ENCODE measurements at regions not wholly inside any gene's neighbourhood (a gene's known extent, or its start where the extent isn't known, plus 50 kb on each side); places are given as distances from the start of the nearest gene placed in this dataset.

DNA sequence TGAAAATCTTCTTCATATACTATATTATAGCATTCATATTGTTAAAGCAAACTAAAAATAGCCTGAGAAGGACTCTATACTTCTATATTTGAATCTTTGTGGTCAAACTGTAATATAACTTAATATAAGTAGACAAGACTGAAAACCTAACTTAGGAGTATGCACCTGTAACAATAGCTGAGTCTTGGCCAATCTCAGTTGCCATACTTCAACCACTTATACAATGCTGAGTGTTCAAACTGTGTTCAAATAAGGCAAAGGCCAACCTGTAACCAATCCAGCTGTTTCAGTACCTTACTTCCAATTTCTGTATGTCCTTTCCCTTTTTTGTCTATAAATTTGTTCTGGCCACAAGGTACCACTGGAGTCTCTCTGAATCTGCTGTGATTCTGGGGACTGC lies 1360.8 kb upstream of the CDH9 start:
- H2BK120ac ChIP-seq (ENCODE audit: low read depth, low read length), result no peak overlapping the region
- H3K4me1 ChIP-seq (ENCODE audit: control insufficient read depth, insufficient read depth, low read depth, low read length), result peaks cover 5% of the 10 kb centered on the region
- no peak overlapping the region for H2BK12ac ChIP-seq (ENCODE audit: low read length in 2 of 2)
- H3K23ac ChIP-seq (ENCODE audit: low read length in 2 of 2), result no peak overlapping the region
- H3K27ac ChIP-seq (ENCODE audit: low read length, poor library complexity, severe bottlenecking), result no peak overlapping the region
- no peak overlapping the region for H3K4ac ChIP-seq (ENCODE audit: low read depth in 1 of 2, low read length in 2 of 2)
- H2AK5ac ChIP-seq (ENCODE audit: low read length, severe bottlenecking), result no peak overlapping the region
- no peaks in the 10 kb centered on the region for H3K36me3 ChIP-seq (ENCODE audit: control insufficient read depth in 1 of 2, insufficient read depth in 2 of 2, low read depth in 1 of 2, low read length in 2 of 2)
- H3K9me3 ChIP-seq (ENCODE audit: control insufficient read depth, low read length), result peaks cover 10% of the 10 kb centered on the region
- no peak for DNase-seq
- H3K27me3 ChIP-seq (ENCODE audit: control insufficient read depth in 1 of 2, insufficient read depth in 1 of 2, low read length in 2 of 2), result no peaks in the 10 kb centered on the region
- H4K91ac ChIP-seq (ENCODE audit: low read length), result no peak overlapping the region
- H3K18ac ChIP-seq (ENCODE audit: low read depth in 1 of 2, low read length in 2 of 2), result no peak overlapping the region
- no peaks in the 10 kb centered on the region for H3K79me1 ChIP-seq (replicated peaks; ENCODE audit: low read length, poor library complexity, severe bottlenecking)
- H2BK5ac ChIP-seq (ENCODE audit: low read depth, low read length, poor library complexity, severe bottlenecking), result no peak overlapping the region
- no peak overlapping the region for H2BK15ac ChIP-seq (ENCODE audit: low read depth, poor library complexity, severe bottlenecking)
- H3K4me3 ChIP-seq (ENCODE audit: insufficient read depth in 1 of 2, low read depth in 1 of 2, low read length in 2 of 2), result no peak overlapping the region
- H3K14ac ChIP-seq (ENCODE audit: low read length in 2 of 2), result no peak overlapping the region
- H2AFZ ChIP-seq (ENCODE audit: low read depth, low read length), result no peak overlapping the region
- no peak overlapping the region for H3K9ac ChIP-seq (ENCODE audit: low read length)
- no peak overlapping the region for H4K8ac ChIP-seq (ENCODE audit: low read length)
- H3K4me2 ChIP-seq (ENCODE audit: low read length, poor library complexity, severe bottlenecking), result no peak overlapping the region

DNA sequence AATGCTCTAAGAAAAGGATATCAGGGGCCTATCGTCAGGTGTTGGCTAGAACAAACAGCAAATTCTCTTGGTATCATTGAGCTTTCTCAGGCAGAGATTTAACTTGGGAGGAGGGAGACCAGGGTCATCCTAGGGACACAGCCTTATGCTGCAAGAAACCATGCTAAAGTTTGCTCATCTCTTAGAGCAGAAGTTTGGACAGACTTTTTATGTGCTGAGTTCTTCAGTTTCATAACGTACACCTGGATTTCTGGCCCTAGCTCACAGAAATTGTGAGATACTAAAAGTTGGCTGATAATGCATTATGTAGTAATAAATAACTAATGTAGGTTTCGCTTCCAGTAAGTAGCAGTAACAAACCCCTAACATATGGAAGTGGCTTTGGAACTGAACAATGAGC lies 1359.8 kb upstream of the CDH9 start:
- no peak overlapping the region for H3K4ac ChIP-seq (ENCODE audit: low read depth in 1 of 2, low read length in 2 of 2)
- H3K27ac ChIP-seq (ENCODE audit: low read length, poor library complexity, severe bottlenecking), result peak overlapping the region; percentile 80
- no peak overlapping the region for H2BK5ac ChIP-seq (ENCODE audit: low read depth, low read length, poor library complexity, severe bottlenecking)
- no peaks in the 10 kb centered on the region for H3K79me1 ChIP-seq (replicated peaks; ENCODE audit: low read length, poor library complexity, severe bottlenecking)
- peaks cover 3% of the 10 kb centered on the region for H3K4me1 ChIP-seq (ENCODE audit: control insufficient read depth, insufficient read depth, low read depth, low read length)
- H3K4me3 ChIP-seq (ENCODE audit: insufficient read depth in 1 of 2, low read depth in 1 of 2, low read length in 2 of 2), result no peak overlapping the region
- no peak overlapping the region for H2AFZ ChIP-seq (ENCODE audit: low read depth, low read length)
- H3K36me3 ChIP-seq (ENCODE audit: control insufficient read depth in 1 of 2, insufficient read depth in 2 of 2, low read depth in 1 of 2, low read length in 2 of 2), result no peaks in the 10 kb centered on the region
- no peak overlapping the region for H3K18ac ChIP-seq (ENCODE audit: low read depth in 1 of 2, low read length in 2 of 2)
- H3K27me3 ChIP-seq (ENCODE audit: control insufficient read depth in 1 of 2, insufficient read depth in 1 of 2, low read length in 2 of 2), result no peaks in the 10 kb centered on the region
- H3K23ac ChIP-seq (ENCODE audit: low read length in 2 of 2), result no peak overlapping the region
- H4K8ac ChIP-seq (ENCODE audit: low read length), result no peak overlapping the region
- no peak overlapping the region for H4K91ac ChIP-seq (ENCODE audit: low read length)
- H2BK12ac ChIP-seq (ENCODE audit: low read length in 2 of 2), result no peak overlapping the region
- peaks cover 6% of the 10 kb centered on the region for H3K9me3 ChIP-seq (ENCODE audit: control insufficient read depth, low read length)
- no peak overlapping the region for H3K14ac ChIP-seq (ENCODE audit: low read length in 2 of 2)
- no peak for DNase-seq
- no peak overlapping the region for H2BK120ac ChIP-seq (ENCODE audit: low read depth, low read length)
- H2BK15ac ChIP-seq (ENCODE audit: low read depth, poor library complexity, severe bottlenecking), result no peak overlapping the region
- no peak overlapping the region for H2AK5ac ChIP-seq (ENCODE audit: low read length, severe bottlenecking)
- no peak overlapping the region for H3K9ac ChIP-seq (ENCODE audit: low read length)
- WGBS, result 93% methylated on average over 3 of the region's 3 CpGs
- no peak overlapping the region for H3K4me2 ChIP-seq (ENCODE audit: low read length, poor library complexity, severe bottlenecking)

DNA sequence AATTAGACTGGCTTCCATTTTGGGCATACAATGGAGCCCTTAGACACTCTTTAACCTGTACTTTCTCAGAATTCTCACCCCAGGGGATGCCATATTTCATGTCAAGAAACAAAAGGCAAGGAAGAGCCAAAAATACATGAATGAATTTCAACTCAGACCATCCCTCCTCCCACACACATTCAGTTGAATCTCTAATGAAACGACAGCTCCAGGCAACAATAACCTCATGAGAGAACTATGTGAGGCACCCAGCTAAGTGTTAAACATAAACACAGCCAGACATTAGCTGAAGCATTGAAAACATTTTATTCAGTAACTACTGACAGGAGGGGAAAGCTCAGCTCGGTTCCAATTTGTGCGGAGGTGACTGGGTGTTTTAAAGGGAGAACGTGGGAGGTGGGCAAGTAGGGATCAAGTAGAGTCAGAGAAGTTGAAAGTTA lies 1359.1 kb upstream of the CDH9 start:
- Histone ChIP-seq H2AFZ (ENCODE audit: low read depth, low read length) (no peak overlapping the region), H2BK15ac (ENCODE audit: low read depth, poor library complexity, severe bottlenecking) (no peak overlapping the region), H2BK5ac (ENCODE audit: low read depth, low read length, poor library complexity, severe bottlenecking) (peak overlapping the region; percentile 54), H3K27ac (ENCODE audit: low read length, poor library complexity, severe bottlenecking) (peak overlapping the region; percentile 94), H3K4me3 (ENCODE audit: insufficient read depth in 1 of 2, low read depth in 1 of 2, low read length in 2 of 2) (no peak overlapping the region), H3K14ac (ENCODE audit: low read length in 2 of 2) (no peak overlapping the region), H3K4me1 (ENCODE audit: control insufficient read depth, insufficient read depth, low read depth, low read length) (peaks cover 3% of the 10 kb centered on the region), H3K27me3 (ENCODE audit: control insufficient read depth in 1 of 2, insufficient read depth in 1 of 2, low read length in 2 of 2) (no peaks in the 10 kb centered on the region), H3K79me1 (replicated peaks; ENCODE audit: low read length, poor library complexity, severe bottlenecking) (no peaks in the 10 kb centered on the region), H3K23ac (ENCODE audit: low read length in 2 of 2) (no peak overlapping the region), H3K9ac (ENCODE audit: low read length) (no peak overlapping the region), H2AK5ac (ENCODE audit: low read length, severe bottlenecking) (no peak overlapping the region), H4K91ac (ENCODE audit: low read length) (no peak overlapping the region), H4K8ac (ENCODE audit: low read length) (no peak overlapping the region), H3K4me2 (ENCODE audit: low read length, poor library complexity, severe bottlenecking) (no peak overlapping the region), H3K4ac (ENCODE audit: low read depth in 1 of 2, low read length in 2 of 2) (no peak overlapping the region), H3K36me3 (ENCODE audit: control insufficient read depth in 1 of 2, insufficient read depth in 2 of 2, low read depth in 1 of 2, low read length in 2 of 2) (no peaks in the 10 kb centered on the region), H3K18ac (ENCODE audit: low read depth in 1 of 2, low read length in 2 of 2) (no peak overlapping the region), H2BK120ac (ENCODE audit: low read depth, low read length) (no peak overlapping the region), H2BK12ac (ENCODE audit: low read length in 2 of 2) (no peak overlapping the region), H3K9me3 (ENCODE audit: control insufficient read depth, low read length) (peaks cover 6% of the 10 kb centered on the region)
- 22% methylated on average over 4 of the region's 4 CpGs for WGBS
- DNase-seq, result peak; percentile 33

DNA sequence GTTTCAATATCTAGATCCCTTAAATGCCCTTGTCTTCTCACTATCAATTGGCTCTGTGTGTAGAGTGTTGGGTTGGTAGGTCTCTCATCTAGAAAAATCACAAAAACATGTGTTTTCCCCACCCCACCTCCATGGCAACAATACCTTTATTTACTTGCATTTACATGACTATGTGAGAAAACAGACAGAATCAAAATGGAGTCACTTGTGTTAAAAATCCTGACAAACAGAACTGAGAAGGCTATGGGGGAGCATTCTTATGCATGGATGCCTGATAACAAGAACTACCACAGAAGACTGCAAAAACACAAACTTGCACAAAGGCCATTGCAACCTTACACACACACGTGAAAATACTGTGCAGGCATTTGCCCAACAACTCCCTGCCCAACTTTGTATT lies 1352.9 kb upstream of the CDH9 start:
- DNase-seq, result no peak
- Histone ChIP-seq H2AFZ (ENCODE audit: low read depth, low read length) (no peak overlapping the region), H3K79me1 (replicated peaks; ENCODE audit: low read length, poor library complexity, severe bottlenecking) (no peaks in the 10 kb centered on the region), H4K91ac (ENCODE audit: low read length) (no peak overlapping the region), H2BK5ac (ENCODE audit: low read depth, low read length, poor library complexity, severe bottlenecking) (no peak overlapping the region), H3K4me3 (ENCODE audit: insufficient read depth in 1 of 2, low read depth in 1 of 2, low read length in 2 of 2) (no peak overlapping the region), H3K4me1 (ENCODE audit: control insufficient read depth, insufficient read depth, low read depth, low read length) (no peaks in the 10 kb centered on the region), H2AK5ac (ENCODE audit: low read length, severe bottlenecking) (no peak overlapping the region), H3K36me3 (ENCODE audit: control insufficient read depth in 1 of 2, insufficient read depth in 2 of 2, low read depth in 1 of 2, low read length in 2 of 2) (no peaks in the 10 kb centered on the region), H3K23ac (ENCODE audit: low read length in 2 of 2) (no peak overlapping the region), H3K4ac (ENCODE audit: low read depth in 1 of 2, low read length in 2 of 2) (no peak overlapping the region), H3K9me3 (ENCODE audit: control insufficient read depth, low read length) (no peaks in the 10 kb centered on the region), H2BK12ac (ENCODE audit: low read length in 2 of 2) (no peak overlapping the region), H3K27ac (ENCODE audit: low read length, poor library complexity, severe bottlenecking) (no peak overlapping the region), H3K14ac (ENCODE audit: low read length in 2 of 2) (no peak overlapping the region), H3K9ac (ENCODE audit: low read length) (no peak overlapping the region), H4K8ac (ENCODE audit: low read length) (no peak overlapping the region), H3K27me3 (ENCODE audit: control insufficient read depth in 1 of 2, insufficient read depth in 1 of 2, low read length in 2 of 2) (no peaks in the 10 kb centered on the region), H2BK15ac (ENCODE audit: low read depth, poor library complexity, severe bottlenecking) (no peak overlapping the region), H2BK120ac (ENCODE audit: low read depth, low read length) (no peak overlapping the region), H3K4me2 (ENCODE audit: low read length, poor library complexity, severe bottlenecking) (no peak overlapping the region), H3K18ac (ENCODE audit: low read depth in 1 of 2, low read length in 2 of 2) (no peak overlapping the region)
- 65% methylated on average over 1 of the region's 1 CpG for WGBS
